HCT116 (cell line): ENCODE measurements at regions not wholly inside any gene's neighbourhood (a gene's known extent, or its start where the extent isn't known, plus 50 kb on each side); places are given as distances from the start of the nearest gene placed in this dataset.

Experiments
- ATAC-seq: fragments of 200-7000 bp; cut with Tn5 transposase; 2 replicates; pipeline ENCODE4 v1.9.1; 2020; ENCODE audit warnings: mild to moderate bottlenecking, moderate library complexity
- BruUV-seq: library from RNA; stranded (reverse); fragments of 400-500 nt; replicated peaks from 2 replicates; lab custom pipeline; 2021; lab: Mats Ljungman, UMichigan
- CTCF ChIA-PET: fragments of 300-600 bp; sonication (Branson Sonifier 250); formaldehyde crosslinking; loops from one replicate; lab custom pipeline; 2021; ENCODE audit warnings: antibody characterized with exemption; lab: Charles Lee
- POLR2A ChIA-PET: fragments of 300-600, 350-600 bp; sonication (Branson Sonifier 250); formaldehyde crosslinking; loops from one replicate; lab custom pipeline; 2021; ENCODE audit warnings: antibody characterized with exemption; lab: Charles Lee
- RAD21 ChIA-PET, 2 experiments: fragments of 300-600 bp; sonication (Branson Sonifier 250); formaldehyde crosslinking; loops; one replicate each; lab custom pipeline; 2023; ENCODE audit warnings: low total read pairs in 2 of 2; ENCODE audit not compliant: uncharacterized antibody in 2 of 2, unreplicated experiment in 2 of 2, low non-redundant PET in 1 of 2; lab: Charles Lee
- DNase-seq: peaks from one replicate; pipeline ENCODE4 v3.0.0-alpha.2; 2010; ENCODE audit warnings: low read depth, low spot score
- H2AFZ ChIP-seq: fragments of 200-600 bp; shearing (Covaris generic), sonication (generic); 2 replicates; pipeline ENCODE4 v1.6.1; 2017; ENCODE audit warnings: low read depth, mixed run types, mixed read lengths, antibody characterized with exemption, low read length; ENCODE audit not compliant: poor library complexity, severe bottlenecking
- H3K27ac ChIP-seq: 2 replicates; pipeline ENCODE4 v1.5.1; 2012; ENCODE audit warnings: low read depth, low read length
- H3K27me3 ChIP-seq: fragments of 200-600 bp; sonication (generic); 2 replicates; pipeline ENCODE4 v1.6.1; 2016; ENCODE audit warnings: mixed run types, low read length, mixed read lengths; ENCODE audit not compliant: insufficient read depth
- H3K36me3 ChIP-seq, 2 experiments: fragments of 200-500 bp in 1 of 2; fragments of 200-600 bp in 1 of 2; sonication (Bioruptor generic) in 1 of 2; sonication (generic) in 1 of 2; 2 replicates each; pipeline versions ENCODE4 v1.5.1 to v1.6.1; 2014 to 2016; ENCODE audit warnings: low read length in 2 of 2, inconsistent platforms in 1 of 2, mixed read lengths in 1 of 2, mixed run types in 1 of 2; ENCODE audit not compliant: insufficient read depth in 2 of 2, control insufficient read depth in 1 of 2
- H3K4me1 ChIP-seq, 2 experiments: fragments of 200-600 bp in 1 of 2; sonication (generic) in 1 of 2; 2 replicates each; pipeline versions ENCODE4 v1.5.1 to v1.6.1; 2012 to 2017; ENCODE audit warnings: low read length in 2 of 2, inconsistent platforms in 1 of 2, mild to moderate bottlenecking in 1 of 2, mixed read lengths in 1 of 2, mixed run types in 1 of 2, moderate library complexity in 1 of 2; ENCODE audit not compliant: insufficient read depth in 2 of 2, control insufficient read depth in 1 of 2
- H3K4me2 ChIP-seq: fragments of 200-600 bp; sonication (generic); 2 replicates; pipeline ENCODE4 v1.6.1; 2017; ENCODE audit warnings: mixed run types, low read length, mixed read lengths
- H3K4me3 ChIP-seq, 2 experiments: fragments of 200-600 bp in 1 of 2; sonication (generic) in 1 of 2; replicated peaks in 1 of 2; 2 replicates each; pipeline ENCODE4 v1.5.1; 2011 to 2016; ENCODE audit warnings: low read length in 2 of 2, control low read depth in 1 of 2, low read depth in 1 of 2, mild to moderate bottlenecking in 1 of 2, mixed read lengths in 1 of 2, mixed run types in 1 of 2
- H3K79me2 ChIP-seq: fragments of 200-600 bp; sonication (generic); 2 replicates; pipeline ENCODE4 v1.6.1; 2017; ENCODE audit warnings: mild to moderate bottlenecking, mixed run types, low read length, moderate library complexity, mixed read lengths; ENCODE audit not compliant: insufficient read depth
- H3K9ac ChIP-seq: fragments of 200-600 bp; sonication (generic); 2 replicates; pipeline ENCODE4 v1.6.1; 2016; ENCODE audit warnings: low read length, mixed read lengths
- H3K9me2 ChIP-seq: fragments of 200-600 bp; sonication (generic), shearing (Covaris generic); 2 replicates; pipeline ENCODE4 v1.6.1; 2017; ENCODE audit warnings: mixed run types, mild to moderate bottlenecking, moderate library complexity; ENCODE audit not compliant: insufficient read depth
- H3K9me3 ChIP-seq, 2 experiments: fragments of 200-500 bp in 1 of 2; fragments of 200-600 bp in 1 of 2; sonication (Bioruptor generic) in 1 of 2; sonication (generic) in 1 of 2; 2 replicates each; pipeline ENCODE4 v1.6.1; 2014 to 2017; ENCODE audit warnings: low read length in 2 of 2, mixed read lengths in 2 of 2, inconsistent platforms in 1 of 2, low read depth in 1 of 2, mild to moderate bottlenecking in 1 of 2, mixed run types in 1 of 2, moderate library complexity in 1 of 2; ENCODE audit not compliant: control insufficient read depth in 1 of 2, insufficient read depth in 1 of 2
- H4K20me1 ChIP-seq: fragments of 200-600 bp; sonication (generic), shearing (Covaris generic); 2 replicates; pipeline ENCODE4 v1.6.1; 2017; ENCODE audit warnings: mixed run types, mild to moderate bottlenecking, moderate library complexity; ENCODE audit not compliant: insufficient read depth
- CBX3 ChIP-seq: IDR thresholded peaks from 2 replicates; pipeline ENCODE4 v1.6.1; 2012; ENCODE audit warnings: low read depth
- CEBPB ChIP-seq: IDR thresholded peaks from 2 replicates; pipeline ENCODE4 v1.6.1; 2012; ENCODE audit warnings: low read depth
- EGR1 ChIP-seq: IDR thresholded peaks from 2 replicates; pipeline ENCODE4 v1.6.1; 2012; ENCODE audit warnings: low read depth
- ELF1 ChIP-seq: IDR thresholded peaks from 2 replicates; pipeline ENCODE4 v1.6.1; 2012; ENCODE audit warnings: low read depth, borderline replicate concordance
- EZH2 ChIP-seq: fragments of 200-600 bp; sonication (generic); IDR thresholded peaks from 2 replicates; pipeline ENCODE4 v1.6.1; 2017; ENCODE audit warnings: antibody characterized with exemption, mixed run types
- FOSL1 ChIP-seq: IDR thresholded peaks from 2 replicates; pipeline ENCODE4 v1.6.1; 2012; ENCODE audit warnings: low read depth
- JUND ChIP-seq: IDR thresholded peaks from 2 replicates; pipeline ENCODE4 v1.6.1; 2012
- POLR2A ChIP-seq: IDR thresholded peaks from 2 replicates; pipeline ENCODE4 v1.7.0; 2011; ENCODE audit warnings: borderline replicate concordance; ENCODE audit not compliant: insufficient read depth, insufficient read length; ENCODE audit errors: extremely low read depth
- POLR2AphosphoS5 ChIP-seq: IDR thresholded peaks from 2 replicates; pipeline ENCODE4 v1.6.1; 2011; ENCODE audit warnings: mild to moderate bottlenecking, low read depth, low read length, moderate library complexity
- RAD21 ChIP-seq: IDR thresholded peaks from 2 replicates; pipeline ENCODE4 v1.6.1; 2012; ENCODE audit warnings: low read depth, mild to moderate bottlenecking
- SIN3A ChIP-seq: IDR thresholded peaks from 2 replicates; pipeline ENCODE4 v1.6.1; 2012; ENCODE audit warnings: low read depth
- TCF7L2 ChIP-seq: IDR thresholded peaks from 2 replicates; pipeline ENCODE4 v1.7.0; 2011; ENCODE audit warnings: borderline replicate concordance, inconsistent platforms; ENCODE audit not compliant: insufficient read depth, insufficient read length; ENCODE audit errors: extremely low read depth
- YY1 ChIP-seq: IDR thresholded peaks from 2 replicates; pipeline ENCODE4 v1.6.1; 2011; ENCODE audit warnings: low read length, low read depth, moderate library complexity, mild to moderate bottlenecking; ENCODE audit not compliant: insufficient replicate concordance; ENCODE audit errors: extremely low read depth
- ZNF274 ChIP-seq: fragments of 200-500 bp; sonication (Bioruptor generic); IDR thresholded peaks from 2 replicates; pipeline ENCODE4 v1.6.1; 2014; ENCODE audit warnings: mild to moderate bottlenecking, low read depth, low read length, inconsistent platforms
- intact Hi-C: fragments of 100-400 bp; cut with micrococcal nuclease; formaldehyde crosslinking; loops from 2 replicates; pipeline ENCODE4 v1.10.0; 2022
- TF ChIP-seq, protein P1 (sequence below): IDR thresholded peaks from 2 replicates; pipeline ENCODE4 v1.6.1; 2012; ENCODE audit warnings: low read depth
- TF ChIP-seq, protein P2 (sequence below): IDR thresholded peaks from 2 replicates; pipeline ENCODE4 v1.6.1; 2011; ENCODE audit warnings: mild to moderate bottlenecking, low read length, moderate library complexity; ENCODE audit not compliant: insufficient replicate concordance; ENCODE audit errors: extremely low read depth

GRCh38 chr10:62726142-62726541, 78.4 kb upstream of the ADO start:
- no peak overlapping the region for H3K4me2 ChIP-seq
- intact Hi-C loops, result no loop called here
- H3K79me2 ChIP-seq, result no peaks in the 10 kb centered on the region
- ChIA-PET POLR2A (no interaction called here), CTCF (no interaction called here), RAD21 (no interaction called here)
- H3K36me3 ChIP-seq, result no peaks in the 10 kb centered on the region
- H3K9me3 ChIP-seq, result no peaks in the 10 kb centered on the region
- no peak overlapping the region for H3K27ac ChIP-seq
- no peak for ATAC-seq
- BruUV-seq, result no TSS peak
- peaks cover 38% of the 10 kb centered on the region for H3K27me3 ChIP-seq
- no peaks in the 10 kb centered on the region for H4K20me1 ChIP-seq
- TF ChIP-seq ELF1 (no peak), ZNF274 (no peak), POLR2A (no peak), CEBPB (no peak), CBX3 (no peak), YY1 (no peak), EGR1 (no peak), SIN3A (no peak), EZH2 (no peak), TCF7L2 (no peak), FOSL1 (no peak), JUND (no peak), RAD21 (no peak), POLR2AphosphoS5 (no peak)
- TF ChIP-seq, protein P1, sequence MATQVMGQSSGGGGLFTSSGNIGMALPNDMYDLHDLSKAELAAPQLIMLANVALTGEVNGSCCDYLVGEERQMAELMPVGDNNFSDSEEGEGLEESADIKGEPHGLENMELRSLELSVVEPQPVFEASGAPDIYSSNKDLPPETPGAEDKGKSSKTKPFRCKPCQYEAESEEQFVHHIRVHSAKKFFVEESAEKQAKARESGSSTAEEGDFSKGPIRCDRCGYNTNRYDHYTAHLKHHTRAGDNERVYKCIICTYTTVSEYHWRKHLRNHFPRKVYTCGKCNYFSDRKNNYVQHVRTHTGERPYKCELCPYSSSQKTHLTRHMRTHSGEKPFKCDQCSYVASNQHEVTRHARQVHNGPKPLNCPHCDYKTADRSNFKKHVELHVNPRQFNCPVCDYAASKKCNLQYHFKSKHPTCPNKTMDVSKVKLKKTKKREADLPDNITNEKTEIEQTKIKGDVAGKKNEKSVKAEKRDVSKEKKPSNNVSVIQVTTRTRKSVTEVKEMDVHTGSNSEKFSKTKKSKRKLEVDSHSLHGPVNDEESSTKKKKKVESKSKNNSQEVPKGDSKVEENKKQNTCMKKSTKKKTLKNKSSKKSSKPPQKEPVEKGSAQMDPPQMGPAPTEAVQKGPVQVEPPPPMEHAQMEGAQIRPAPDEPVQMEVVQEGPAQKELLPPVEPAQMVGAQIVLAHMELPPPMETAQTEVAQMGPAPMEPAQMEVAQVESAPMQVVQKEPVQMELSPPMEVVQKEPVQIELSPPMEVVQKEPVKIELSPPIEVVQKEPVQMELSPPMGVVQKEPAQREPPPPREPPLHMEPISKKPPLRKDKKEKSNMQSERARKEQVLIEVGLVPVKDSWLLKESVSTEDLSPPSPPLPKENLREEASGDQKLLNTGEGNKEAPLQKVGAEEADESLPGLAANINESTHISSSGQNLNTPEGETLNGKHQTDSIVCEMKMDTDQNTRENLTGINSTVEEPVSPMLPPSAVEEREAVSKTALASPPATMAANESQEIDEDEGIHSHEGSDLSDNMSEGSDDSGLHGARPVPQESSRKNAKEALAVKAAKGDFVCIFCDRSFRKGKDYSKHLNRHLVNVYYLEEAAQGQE, result no peak
- TF ChIP-seq, protein P2, sequence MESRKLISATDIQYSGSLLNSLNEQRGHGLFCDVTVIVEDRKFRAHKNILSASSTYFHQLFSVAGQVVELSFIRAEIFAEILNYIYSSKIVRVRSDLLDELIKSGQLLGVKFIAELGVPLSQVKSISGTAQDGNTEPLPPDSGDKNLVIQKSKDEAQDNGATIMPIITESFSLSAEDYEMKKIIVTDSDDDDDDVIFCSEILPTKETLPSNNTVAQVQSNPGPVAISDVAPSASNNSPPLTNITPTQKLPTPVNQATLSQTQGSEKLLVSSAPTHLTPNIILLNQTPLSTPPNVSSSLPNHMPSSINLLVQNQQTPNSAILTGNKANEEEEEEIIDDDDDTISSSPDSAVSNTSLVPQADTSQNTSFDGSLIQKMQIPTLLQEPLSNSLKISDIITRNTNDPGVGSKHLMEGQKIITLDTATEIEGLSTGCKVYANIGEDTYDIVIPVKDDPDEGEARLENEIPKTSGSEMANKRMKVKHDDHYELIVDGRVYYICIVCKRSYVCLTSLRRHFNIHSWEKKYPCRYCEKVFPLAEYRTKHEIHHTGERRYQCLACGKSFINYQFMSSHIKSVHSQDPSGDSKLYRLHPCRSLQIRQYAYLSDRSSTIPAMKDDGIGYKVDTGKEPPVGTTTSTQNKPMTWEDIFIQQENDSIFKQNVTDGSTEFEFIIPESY, result no peak
- no peak overlapping the region for H3K4me3 ChIP-seq
- H3K4me1 ChIP-seq, result no peaks in the 10 kb centered on the region
- DNase-seq, result no peak
- H2AFZ ChIP-seq, result no peak overlapping the region
- H3K9me2 ChIP-seq, result no peaks in the 10 kb centered on the region
- H3K9ac ChIP-seq, result no peak overlapping the region
